Muscle of leg (tissue), 3 donors: ENCODE measurements at regions not wholly inside any gene's neighbourhood (a gene's known extent, or its start where the extent isn't known, plus 50 kb on each side); places are given as distances from the start of the nearest gene placed in this dataset.
A peak's percentile ranks its signal among the peaks of the same experiment; 100 is the strongest.

ENCODE experiments used
- DNase-seq: peaks from one replicate; pipeline ENCODE4 v3.0.0; 2013
- H3K27ac ChIP-seq: one replicate; pipeline ENCODE4 v1.5.1; 2013; ENCODE audit warnings: mild to moderate bottlenecking, low read length, control low read depth
- H3K27me3 ChIP-seq: one replicate; pipeline ENCODE4 v1.6.1; 2013; ENCODE audit warnings: low read length; ENCODE audit not compliant: control insufficient read depth, insufficient read depth
- H3K36me3 ChIP-seq: one replicate; pipeline ENCODE4 v1.6.1; 2013; ENCODE audit warnings: low read length; ENCODE audit not compliant: control insufficient read depth, insufficient read depth
- H3K4me1 ChIP-seq: one replicate; pipeline ENCODE4 v1.6.1; 2013; ENCODE audit warnings: low read length; ENCODE audit not compliant: control insufficient read depth, insufficient read depth
- H3K4me3 ChIP-seq: one replicate; pipeline ENCODE4 v1.5.1; 2013; ENCODE audit warnings: low read length, control low read depth
- H3K9me3 ChIP-seq: replicated peaks from 2 replicates; pipeline ENCODE4 v1.6.1; 2013; ENCODE audit warnings: low read depth, low read length; ENCODE audit not compliant: control insufficient read depth
- WGBS: methylation state at CpG from one replicate; pipeline ENCODE4 v1.1.5; 2013; ENCODE audit warnings: missing lambda C conversion rate; ENCODE audit not compliant: insufficient coverage; 5-methylcytosine and 5-hydroxymethylcytosine counted together

DNA sequence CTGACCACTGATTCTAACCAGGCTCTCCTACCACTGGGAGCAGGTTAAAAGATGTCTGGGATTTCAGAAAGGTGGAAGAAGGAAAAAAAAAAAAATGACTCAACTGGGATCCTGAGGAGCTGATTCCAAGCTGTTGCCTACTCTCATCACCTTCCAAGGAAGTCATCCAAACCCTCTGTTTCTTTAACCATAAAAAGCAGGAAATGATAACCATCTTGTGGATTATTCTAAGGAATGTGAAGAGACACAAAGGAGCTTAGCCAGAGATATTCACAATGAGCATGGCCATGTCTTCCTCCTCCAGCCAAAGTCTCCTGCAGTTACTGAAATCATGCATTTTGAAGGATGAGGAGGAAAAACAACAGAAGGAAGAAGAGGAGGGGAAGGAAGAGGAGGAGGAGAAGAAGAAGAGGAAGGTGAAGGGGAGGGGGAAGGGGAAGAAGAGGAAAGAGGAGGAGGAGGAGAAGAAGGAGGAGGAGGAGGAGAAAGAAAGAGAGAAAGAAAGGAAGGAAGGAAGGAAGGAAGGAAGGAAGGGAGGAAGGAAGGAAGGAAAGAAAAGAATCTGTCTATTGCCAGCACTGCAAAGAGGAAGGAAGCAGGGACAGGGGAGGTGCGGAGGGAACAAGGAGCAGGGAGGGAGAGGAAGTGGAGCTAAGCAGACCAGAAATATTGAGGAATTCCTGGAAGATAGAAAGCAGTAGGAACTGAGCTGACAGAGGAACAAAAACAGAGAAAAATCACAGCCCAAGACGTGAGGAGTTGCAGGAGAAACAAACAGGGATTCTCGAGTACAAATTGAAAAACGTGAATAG is 229.2 kb downstream of the UACA start:
- Histone ChIP-seq H3K4me1 (peaks cover 15% of the 10 kb centered on the region), H3K36me3 (no peaks in the 10 kb centered on the region), H3K9me3 (no peaks in the 10 kb centered on the region), H3K27ac (peak overlapping the region; percentile 42), H3K4me3 (no peak overlapping the region), H3K27me3 (peaks cover 6% of the 10 kb centered on the region)
- WGBS = 13% methylated on average over 1 of the region's 4 CpGs
- DNase-seq = peak; percentile 42

DNA sequence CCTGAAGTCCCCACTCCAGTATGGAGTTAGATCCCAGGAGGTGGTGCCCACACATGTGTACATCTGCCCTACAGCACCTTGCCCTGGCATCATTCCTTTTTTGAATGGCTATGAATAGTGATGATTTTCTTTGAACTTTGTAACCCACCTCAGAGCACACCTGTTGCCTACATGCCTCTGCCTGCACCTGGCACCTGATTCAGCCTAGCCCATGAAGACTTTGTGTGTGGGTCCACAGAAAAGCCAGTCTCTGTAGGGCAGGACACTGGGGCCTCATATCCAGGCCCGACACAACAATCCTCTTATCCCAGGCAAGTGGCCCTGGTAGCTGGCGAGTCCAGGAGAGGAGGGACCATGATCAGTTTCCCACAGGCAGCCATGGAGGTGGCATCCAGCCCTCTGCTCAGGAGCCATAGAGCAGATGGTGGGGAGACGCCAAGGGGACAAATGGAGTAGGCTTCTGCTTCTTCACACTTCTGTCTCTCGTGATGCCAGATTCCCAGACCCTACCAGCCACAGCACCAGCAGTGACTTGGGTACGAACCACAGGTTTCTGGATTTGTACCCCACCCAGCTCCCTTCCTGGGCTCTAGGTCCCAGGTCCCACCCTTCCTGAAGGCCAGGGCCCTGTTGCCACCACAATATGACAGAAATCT is 230.7 kb downstream of the UACA start:
- Histone ChIP-seq H3K4me1 (peaks cover 15% of the 10 kb centered on the region), H3K27ac (no peak overlapping the region), H3K27me3 (peaks cover 6% of the 10 kb centered on the region), H3K4me3 (no peak overlapping the region), H3K9me3 (no peaks in the 10 kb centered on the region), H3K36me3 (no peaks in the 10 kb centered on the region)
- 78% methylated on average over 3 of the region's 5 CpGs for WGBS
- DNase-seq = no peak

DNA sequence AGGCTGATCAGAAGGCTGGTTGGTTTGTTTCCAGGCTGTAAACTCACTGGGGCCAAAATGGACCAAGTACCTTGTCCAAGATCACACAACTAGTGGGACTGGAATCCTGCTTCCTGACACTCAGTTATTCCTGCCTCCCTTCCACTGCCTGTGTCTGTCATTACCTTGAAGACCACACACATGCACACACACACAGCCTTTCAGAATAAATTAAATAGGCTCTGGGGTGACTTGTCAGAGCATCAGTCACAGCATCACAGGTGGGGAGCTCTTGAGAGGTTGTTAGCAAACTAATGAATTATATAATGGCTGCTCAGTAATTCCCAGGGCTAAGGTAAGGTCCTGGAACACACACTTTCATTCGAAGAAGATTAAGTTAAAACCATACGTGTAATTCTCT is 231.8 kb downstream of the UACA start:
- DNase-seq = no peak

DNA sequence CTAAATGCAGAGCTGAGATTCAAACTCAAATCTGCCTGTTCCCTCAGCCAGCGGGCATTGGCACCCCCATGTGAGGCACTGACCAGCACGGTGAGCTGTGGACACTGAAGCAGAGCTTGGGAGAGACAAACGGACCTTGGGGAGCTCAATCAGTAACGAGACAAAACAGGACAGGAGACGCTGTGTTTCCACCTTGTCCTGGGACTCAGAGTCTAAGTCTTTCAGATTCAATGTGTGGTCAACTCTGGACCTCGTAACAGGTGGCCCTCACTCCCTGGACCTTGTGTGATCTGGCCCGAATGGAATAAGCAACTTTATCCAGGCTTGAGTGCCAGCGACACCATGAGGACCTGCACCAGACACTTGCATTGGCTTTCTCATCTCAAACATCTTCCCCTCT is 232.5 kb downstream of the UACA start:
- no peaks in the 10 kb centered on the region for H3K36me3 ChIP-seq
- no peak overlapping the region for H3K4me3 ChIP-seq
- H3K4me1 ChIP-seq = peaks cover 22% of the 10 kb centered on the region
- H3K9me3 ChIP-seq = no peaks in the 10 kb centered on the region
- peaks cover 9% of the 10 kb centered on the region for H3K27me3 ChIP-seq
- H3K27ac ChIP-seq = no peak overlapping the region
- WGBS = 77% methylated on average over 7 of the region's 8 CpGs
- no peak for DNase-seq

More for the DNA sequence above, 231.8 kb downstream of the UACA start:
- Histone ChIP-seq H3K36me3 (no peaks in the 10 kb centered on the region), H3K9me3 (no peaks in the 10 kb centered on the region), H3K27ac (no peak overlapping the region), H3K4me1 (peaks cover 17% of the 10 kb centered on the region), H3K27me3 (peaks cover 8% of the 10 kb centered on the region), H3K4me3 (no peak overlapping the region)
- WGBS = no CpG with 5 or more reads among the region's 2 CpGs

DNA sequence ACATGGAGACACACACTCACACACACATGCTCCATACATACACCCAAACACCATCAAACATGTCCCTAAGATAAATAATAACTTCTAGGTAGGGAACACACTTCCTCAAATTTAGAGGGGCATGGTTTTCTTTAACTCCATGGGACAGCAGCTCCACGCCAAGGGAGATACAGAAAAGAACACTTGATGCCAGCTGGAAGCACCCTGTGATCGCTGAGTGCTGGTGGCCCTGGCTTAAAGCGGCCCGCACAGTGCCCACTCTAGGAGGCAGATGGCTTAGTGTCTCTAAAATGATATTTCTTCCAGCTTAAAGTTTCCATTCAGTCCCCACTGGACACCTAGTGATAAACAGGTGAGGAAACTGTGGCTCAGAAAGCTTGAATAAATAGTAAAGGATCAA is 232.9 kb downstream of the UACA start:
- WGBS = 67% methylated on average over 2 of the region's 4 CpGs
- no peaks in the 10 kb centered on the region for H3K36me3 ChIP-seq
- H3K27ac ChIP-seq = no peak overlapping the region
- no peak for DNase-seq
- H3K4me1 ChIP-seq = peaks cover 19% of the 10 kb centered on the region
- H3K27me3 ChIP-seq = peaks cover 7% of the 10 kb centered on the region
- H3K4me3 ChIP-seq = no peak overlapping the region
- H3K9me3 ChIP-seq = no peaks in the 10 kb centered on the region

DNA sequence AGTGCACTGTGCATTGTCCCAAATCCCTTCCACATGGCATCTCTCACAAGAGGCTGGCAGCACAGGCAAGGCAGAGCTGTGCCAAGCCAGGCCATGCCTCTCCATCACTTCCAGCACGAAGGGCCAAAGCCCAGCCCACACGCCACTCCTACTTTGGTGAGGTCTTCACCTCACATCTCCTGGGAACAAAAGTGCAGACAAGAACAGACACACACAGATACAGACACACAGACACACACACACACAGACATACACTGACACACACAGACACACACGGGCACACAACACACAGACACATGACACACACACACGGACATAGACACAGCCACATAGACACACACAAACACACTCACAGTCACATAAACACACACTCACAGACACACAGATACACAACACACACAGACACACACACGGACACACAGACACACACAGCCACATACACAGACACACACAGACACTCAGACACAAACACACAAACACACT is 233.3 kb downstream of the UACA start:
- DNase-seq = no peak
- H3K4me1 ChIP-seq = peaks cover 15% of the 10 kb centered on the region
- 81% methylated on average over 5 of the region's 5 CpGs for WGBS
- no peaks in the 10 kb centered on the region for H3K36me3 ChIP-seq
- H3K4me3 ChIP-seq = no peak overlapping the region
- no peak overlapping the region for H3K27ac ChIP-seq
- no peaks in the 10 kb centered on the region for H3K9me3 ChIP-seq
- peaks cover 4% of the 10 kb centered on the region for H3K27me3 ChIP-seq

DNA sequence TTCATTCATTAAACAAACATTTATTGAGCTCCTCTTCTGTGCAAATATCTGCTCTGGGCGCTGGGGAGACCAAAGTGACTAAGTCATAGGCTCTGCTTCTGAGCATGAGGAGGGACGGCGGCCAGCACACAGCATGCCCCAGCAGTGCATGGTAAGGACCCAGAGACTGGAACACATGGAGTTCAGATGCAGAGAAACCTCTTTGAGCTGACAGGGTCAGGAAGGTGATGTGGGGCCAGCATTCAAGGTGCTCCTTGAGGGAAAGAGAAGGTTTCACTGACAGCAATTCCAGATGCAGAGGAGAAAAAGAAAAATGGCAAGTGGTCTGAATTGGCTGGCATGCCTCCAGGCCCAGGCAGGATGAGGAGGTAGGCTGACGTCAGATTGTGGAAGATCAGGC is 234.5 kb downstream of the UACA start:
- peaks cover 12% of the 10 kb centered on the region for H3K4me1 ChIP-seq
- no peaks in the 10 kb centered on the region for H3K36me3 ChIP-seq
- H3K27ac ChIP-seq = no peak overlapping the region
- WGBS = 76% methylated on average over 4 of the region's 4 CpGs
- no peak overlapping the region for H3K4me3 ChIP-seq
- DNase-seq = no peak
- no peaks in the 10 kb centered on the region for H3K9me3 ChIP-seq
- H3K27me3 ChIP-seq = peaks cover 4% of the 10 kb centered on the region

DNA sequence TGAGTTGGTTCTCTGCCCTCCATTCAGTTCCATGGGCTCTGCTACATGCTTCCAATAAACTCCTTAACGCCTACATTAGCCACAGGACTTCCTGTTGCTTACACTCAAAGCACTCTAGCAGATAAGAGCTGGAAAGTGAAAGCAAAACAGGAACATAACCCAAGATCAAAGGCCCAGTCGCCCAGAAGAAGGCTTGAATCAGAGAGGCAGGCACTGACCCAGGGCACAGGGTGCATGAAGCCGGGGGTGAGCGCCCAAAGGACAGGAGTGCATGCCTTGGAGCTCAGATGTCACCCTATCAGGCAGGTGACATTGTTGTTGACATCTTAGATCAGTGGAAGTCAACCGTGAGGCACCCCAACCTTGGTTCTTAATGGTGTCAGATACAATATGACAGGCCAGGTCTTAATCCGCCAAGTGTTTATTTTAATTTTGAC is 235.1 kb downstream of the UACA start:
- Histone ChIP-seq H3K4me3 (no peak overlapping the region), H3K4me1 (peaks cover 12% of the 10 kb centered on the region), H3K9me3 (no peaks in the 10 kb centered on the region), H3K27me3 (peaks cover 4% of the 10 kb centered on the region), H3K36me3 (no peaks in the 10 kb centered on the region), H3K27ac (no peak overlapping the region)
- 86% methylated on average over 4 of the region's 6 CpGs for WGBS
- DNase-seq = no peak

DNA sequence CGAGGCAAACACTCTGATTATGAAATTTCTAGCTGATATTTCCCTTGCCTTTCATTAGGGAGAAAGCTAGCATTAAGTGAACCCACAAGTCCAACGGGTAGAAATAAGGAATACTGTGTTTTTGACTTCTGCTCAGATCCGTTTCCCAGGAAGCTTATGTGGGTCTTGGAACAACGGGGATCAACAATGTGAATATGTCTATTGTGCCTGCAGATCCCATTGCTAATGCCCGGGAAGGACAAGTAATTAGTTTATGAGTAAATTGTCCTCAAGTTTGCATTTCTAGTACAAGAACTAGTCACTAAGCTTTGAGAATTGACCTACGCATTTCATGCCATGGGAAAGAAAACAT is 236.4 kb downstream of the UACA start:
- Histone ChIP-seq H3K4me3 (no peak overlapping the region), H3K36me3 (no peaks in the 10 kb centered on the region), H3K4me1 (peaks cover 12% of the 10 kb centered on the region), H3K27ac (no peak overlapping the region), H3K9me3 (no peaks in the 10 kb centered on the region), H3K27me3 (peaks cover 7% of the 10 kb centered on the region)
- DNase-seq = no peak
- WGBS = 35% methylated on average over 3 of the region's 6 CpGs

DNA sequence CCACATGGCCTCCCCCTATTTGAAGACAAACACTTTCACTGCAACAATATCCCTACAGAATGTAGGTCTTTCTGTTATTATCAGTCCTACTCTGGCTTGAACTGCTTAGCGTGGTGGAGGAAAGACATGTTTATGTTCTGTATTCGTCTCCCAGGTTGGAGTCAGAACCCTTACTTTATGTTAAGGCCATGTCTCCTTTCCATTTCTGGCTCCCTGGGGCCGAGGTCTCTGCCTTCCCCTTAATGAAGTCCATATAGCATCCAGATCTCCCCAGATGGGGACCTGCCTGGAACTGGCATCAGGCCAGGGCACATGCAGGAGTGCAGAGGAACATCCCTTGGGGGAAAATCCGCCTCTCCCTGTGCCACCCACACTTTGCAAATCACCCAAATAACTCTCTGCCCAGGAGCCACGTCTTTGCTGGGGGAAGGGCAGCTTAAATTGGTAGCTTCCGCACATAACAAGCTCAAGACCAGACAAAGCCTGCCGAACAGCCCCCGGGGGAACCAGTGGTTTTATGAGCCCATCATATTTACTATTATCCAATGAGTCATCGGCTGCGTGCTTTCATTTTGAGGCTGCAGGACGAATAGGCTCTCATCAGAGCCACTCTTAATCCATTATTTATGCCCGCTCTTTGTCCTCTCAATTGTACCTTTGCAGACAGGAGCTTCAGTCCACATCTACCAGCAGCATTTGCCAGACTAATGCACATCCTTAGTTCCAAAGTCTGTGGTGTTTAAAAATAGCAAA is 237.0 kb downstream of the UACA start:
- Histone ChIP-seq H3K4me1 (peaks cover 12% of the 10 kb centered on the region), H3K27ac (no peak overlapping the region), H3K9me3 (no peaks in the 10 kb centered on the region), H3K4me3 (peak overlapping the region; percentile 10), H3K36me3 (no peaks in the 10 kb centered on the region), H3K27me3 (peaks cover 7% of the 10 kb centered on the region)
- peak; percentile 84 for DNase-seq
- WGBS = 10% methylated on average over 8 of the region's 12 CpGs
